ENCODE measurements at regions not wholly inside any gene's neighbourhood (a gene's known extent, or its start where the extent isn't known, plus 50 kb on each side); places are given as distances from the start of the nearest gene placed in this dataset.

DNA sequence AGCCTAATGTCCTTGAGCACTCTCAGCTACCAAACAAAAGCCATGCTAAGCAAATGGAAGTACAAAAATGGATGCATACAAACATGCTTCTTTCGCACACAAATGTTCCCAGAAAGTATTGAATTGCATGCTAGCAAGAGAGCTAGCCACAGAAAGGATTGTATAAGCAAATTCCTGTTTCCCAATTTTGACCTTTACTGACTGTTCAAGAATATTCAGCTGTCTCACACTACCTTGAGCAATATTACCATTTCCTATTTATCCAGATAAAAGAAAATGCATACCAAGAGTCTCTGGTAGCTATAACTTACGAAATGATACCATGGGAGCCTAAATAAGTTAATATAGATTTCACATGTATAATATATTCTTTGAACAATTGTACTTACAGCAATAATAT lies 264.6 kb downstream of the TMEM167A start:
- H3K4me3 Mint-ChIP-seq, result no peak overlapping the region
- no peak overlapping the region for H3K27ac Mint-ChIP-seq
- ATAC-seq (no peak), DNase-seq (no peak)
- no peaks in the 10 kb centered on the region for H3K4me1 Mint-ChIP-seq
- H3K9me3 Mint-ChIP-seq (ENCODE audit: low read depth), result no peaks in the 10 kb centered on the region
- H3K36me3 Mint-ChIP-seq, result no peaks in the 10 kb centered on the region
- CTCF ChIA-PET, result interaction anchor here (1.3 kb wide), 1 partner anchor 17 kb away, joined by 3 read pairs; no protein-coding TSS in a partner anchor
- peaks cover 6% of the 10 kb centered on the region for H3K27me3 Mint-ChIP-seq

DNA sequence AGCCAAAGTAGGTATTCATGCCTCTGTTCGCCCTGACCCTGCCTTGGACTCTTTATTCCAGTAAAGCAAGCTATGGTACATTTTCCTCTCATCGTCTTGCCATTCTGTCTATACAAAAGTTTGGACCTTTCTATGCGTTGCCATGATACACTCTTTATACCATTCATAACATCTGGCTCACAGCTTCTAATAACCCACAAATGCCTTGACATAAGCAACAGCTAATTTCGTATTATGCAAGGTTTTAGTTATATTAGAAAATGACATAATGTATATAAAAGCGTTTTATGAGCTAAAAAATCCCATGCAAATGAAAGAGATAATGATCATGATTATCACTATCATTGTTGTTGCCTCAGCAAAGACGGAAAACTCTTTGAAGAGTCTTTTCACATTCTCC lies 265.7 kb downstream of the TMEM167A start:
- H3K27ac Mint-ChIP-seq, result no peak overlapping the region
- ATAC-seq (no peak), DNase-seq (no peak)
- no peaks in the 10 kb centered on the region for H3K4me1 Mint-ChIP-seq
- H3K9me3 Mint-ChIP-seq (ENCODE audit: low read depth), result no peaks in the 10 kb centered on the region
- no peaks in the 10 kb centered on the region for H3K36me3 Mint-ChIP-seq
- CTCF ChIA-PET, result interaction anchor here (1.3 to 1.6 kb wide), 2 partner anchors 16 to 170 kb away, joined by 3 to 5 read pairs; no protein-coding TSS in a partner anchor
- H3K27me3 Mint-ChIP-seq, result peaks cover 6% of the 10 kb centered on the region
- no peak overlapping the region for H3K4me3 Mint-ChIP-seq

DNA sequence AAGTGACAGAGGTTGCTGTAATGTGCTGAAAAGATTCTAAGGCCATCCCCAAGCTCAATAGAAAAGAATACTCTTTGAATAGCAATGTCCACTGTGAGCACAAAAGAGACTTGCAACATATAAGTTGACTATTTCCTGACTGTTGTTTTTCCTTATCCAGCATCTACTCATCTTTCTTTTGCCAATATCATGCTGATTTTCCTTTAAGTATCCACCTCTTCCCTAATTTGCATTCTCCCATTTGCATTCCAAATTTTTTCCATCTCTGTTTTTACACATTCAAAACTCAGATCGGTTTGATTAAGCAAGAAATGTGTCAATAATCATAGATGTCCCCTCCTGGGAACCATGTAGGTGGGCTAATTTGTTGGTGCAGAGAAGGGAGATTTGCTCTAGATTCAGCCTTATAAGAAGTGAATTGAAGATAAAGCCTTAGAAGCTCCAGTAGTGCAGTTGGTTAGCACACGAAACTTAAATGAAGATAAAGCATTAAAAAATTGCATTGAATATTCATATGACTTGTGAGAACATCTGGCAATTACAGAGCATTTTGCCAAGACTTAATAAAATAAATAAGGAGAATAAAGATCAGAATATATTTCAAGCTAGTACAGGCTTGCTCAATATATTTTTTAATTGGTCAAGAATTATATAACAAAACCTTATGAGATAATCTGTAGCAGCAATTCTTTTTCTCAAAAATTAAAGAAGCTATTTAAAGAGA lies 267.6 kb downstream of the TMEM167A start:
- H3K36me3 Mint-ChIP-seq, result no peaks in the 10 kb centered on the region
- no peaks in the 10 kb centered on the region for H3K9me3 Mint-ChIP-seq (ENCODE audit: low read depth)
- no peak overlapping the region for H3K4me3 Mint-ChIP-seq
- H3K27ac Mint-ChIP-seq, result no peak overlapping the region
- no peaks in the 10 kb centered on the region for H3K4me1 Mint-ChIP-seq
- ATAC-seq, result no peak
- peaks cover 4% of the 10 kb centered on the region for H3K27me3 Mint-ChIP-seq
- CTCF ChIA-PET, result interaction anchor here (1.6 kb wide), 1 partner anchor 168 kb away, joined by 5 read pairs; no protein-coding TSS in a partner anchor
- no peak for DNase-seq

DNA sequence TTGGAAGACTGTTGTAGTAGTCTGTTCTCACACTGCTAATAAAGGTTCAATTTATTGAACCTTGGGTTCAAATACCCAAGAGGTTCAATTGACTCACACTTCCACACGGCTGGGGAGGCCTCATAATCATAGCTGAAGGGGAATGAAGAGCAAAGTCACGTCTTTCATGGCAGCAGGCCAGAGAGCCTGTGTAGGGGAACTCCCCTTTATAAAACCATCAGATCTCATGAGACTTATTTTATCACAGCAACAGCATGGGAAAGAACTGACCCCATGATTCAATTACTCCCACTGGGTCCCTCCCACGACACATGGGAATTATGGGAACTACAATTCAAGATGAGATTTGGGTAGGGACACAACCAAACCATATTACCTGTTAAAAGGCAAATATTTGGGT lies 268.2 kb downstream of the TMEM167A start:
- Mint-ChIP-seq H3K27ac (no peak overlapping the region), H3K27me3 (peaks cover 4% of the 10 kb centered on the region), H3K36me3 (no peaks in the 10 kb centered on the region), H3K9me3 (ENCODE audit: low read depth) (no peaks in the 10 kb centered on the region), H3K4me3 (no peak overlapping the region), H3K4me1 (no peaks in the 10 kb centered on the region)
- no peak for ATAC-seq
- CTCF ChIA-PET, result no interaction called here
- DNase-seq, result no peak

DNA sequence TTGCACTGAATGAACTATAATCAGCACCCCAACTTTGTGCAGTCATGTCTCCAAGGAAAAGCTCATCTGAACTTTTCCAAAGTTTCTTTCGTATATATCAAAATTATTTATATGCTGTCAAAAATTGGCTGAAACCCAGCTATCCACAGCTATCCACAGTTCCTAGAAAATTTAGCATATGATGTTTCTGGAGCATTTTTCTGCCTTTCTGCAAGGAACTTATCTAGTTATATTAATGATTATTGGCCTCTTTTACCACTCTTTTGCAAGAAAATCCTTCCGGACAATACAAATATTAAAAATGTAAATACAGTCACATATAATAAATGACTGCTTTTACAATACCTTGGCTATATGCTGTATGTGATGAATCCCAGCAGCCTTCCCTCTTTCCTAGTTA lies 270.2 kb downstream of the TMEM167A start:
- CTCF ChIA-PET, result no interaction called here
- Mint-ChIP-seq H3K27ac (no peak overlapping the region), H3K4me3 (no peak overlapping the region)

DNA sequence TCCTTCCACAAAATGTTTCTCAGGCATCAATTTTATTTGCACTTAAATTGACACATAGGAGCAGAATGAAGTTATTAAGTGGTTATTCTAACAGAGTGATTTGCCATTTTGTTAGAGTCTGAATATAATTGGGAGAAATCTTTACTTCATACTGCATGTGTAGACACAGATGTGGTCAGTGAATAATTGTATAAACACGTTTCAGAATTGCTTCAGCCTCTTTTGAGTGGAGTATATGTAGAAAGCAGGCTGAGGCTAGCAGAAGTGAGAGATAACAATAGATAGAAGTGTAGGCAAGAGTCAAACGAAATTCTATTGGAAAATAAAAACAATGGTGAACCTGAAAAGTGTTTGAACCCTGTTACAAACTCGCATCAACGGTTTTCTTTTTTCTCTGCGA lies 270.7 kb downstream of the TMEM167A start:
- no peak for ATAC-seq
- H3K36me3 Mint-ChIP-seq, result no peaks in the 10 kb centered on the region

More for the DNA sequence above, 270.2 kb downstream of the TMEM167A start:
- Mint-ChIP-seq H3K9me3 (ENCODE audit: low read depth) (no peaks in the 10 kb centered on the region), H3K27me3 (peaks cover 4% of the 10 kb centered on the region), H3K4me1 (no peaks in the 10 kb centered on the region), H3K36me3 (no peaks in the 10 kb centered on the region)
- DNase-seq, result no peak
- no peak for ATAC-seq

DNA sequence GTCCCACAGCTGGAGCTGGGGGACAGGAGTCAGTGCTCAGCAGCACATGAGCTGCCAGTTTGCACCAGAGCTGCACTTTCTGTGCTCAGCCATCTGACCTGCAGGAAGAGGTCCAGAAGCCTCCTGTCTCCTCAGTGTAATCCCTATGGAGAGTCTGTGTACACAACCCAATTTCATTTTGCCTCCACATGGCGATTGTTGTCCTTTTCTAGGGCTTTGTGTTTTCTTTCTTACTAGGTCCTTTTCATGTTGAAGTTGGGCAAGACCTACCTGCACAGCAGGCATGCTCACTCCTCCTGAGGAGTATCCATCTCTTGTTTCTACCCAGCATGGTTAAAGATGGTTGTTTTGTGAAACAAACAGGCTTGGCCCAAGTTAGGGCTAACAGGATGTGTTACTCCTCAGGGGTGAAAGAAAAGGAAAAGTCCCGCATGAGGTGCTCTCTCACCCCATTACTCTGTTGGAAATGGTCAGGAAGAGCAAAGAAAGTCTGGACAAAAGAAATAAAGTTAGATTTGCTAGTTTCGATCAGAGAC lies 273.0 kb downstream of the TMEM167A start:
- no peak for DNase-seq
- H3K9me3 Mint-ChIP-seq (ENCODE audit: low read depth), result no peaks in the 10 kb centered on the region
- H3K4me1 Mint-ChIP-seq, result peaks cover 2% of the 10 kb centered on the region
- H3K36me3 Mint-ChIP-seq, result no peaks in the 10 kb centered on the region
- no peak for ATAC-seq
- peaks cover 7% of the 10 kb centered on the region for H3K27me3 Mint-ChIP-seq
- CTCF ChIA-PET, result no interaction called here
- H3K4me3 Mint-ChIP-seq, result no peak overlapping the region
- no peak overlapping the region for H3K27ac Mint-ChIP-seq

More for the DNA sequence above, 270.7 kb downstream of the TMEM167A start:
- DNase-seq, result no peak
- Mint-ChIP-seq H3K4me1 (no peaks in the 10 kb centered on the region), H3K27me3 (peaks cover 4% of the 10 kb centered on the region), H3K27ac (no peak overlapping the region), H3K4me3 (no peak overlapping the region), H3K9me3 (ENCODE audit: low read depth) (no peaks in the 10 kb centered on the region)
- CTCF ChIA-PET, result no interaction called here

DNA sequence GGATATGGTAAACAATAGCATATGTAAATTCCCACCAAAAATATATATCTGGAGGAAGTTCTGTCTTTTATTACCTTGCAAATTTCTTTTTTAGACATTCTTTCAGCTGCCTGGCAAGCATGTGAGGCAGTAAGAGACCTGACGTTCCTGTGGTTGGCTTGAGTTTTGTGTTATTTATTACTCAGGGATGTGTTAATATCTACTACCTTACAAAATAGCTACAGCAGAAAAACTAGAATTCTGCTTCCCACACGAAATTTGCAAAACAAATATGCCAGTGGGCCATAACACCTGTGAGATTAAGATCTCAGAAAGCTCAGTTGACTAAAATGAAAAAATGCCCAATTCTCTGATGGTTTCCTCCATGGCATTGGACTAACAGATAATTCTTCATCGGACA lies 274.2 kb downstream of the TMEM167A start:
- CTCF ChIA-PET, result no interaction called here
- H3K9me3 Mint-ChIP-seq (ENCODE audit: low read depth), result no peaks in the 10 kb centered on the region

DNA sequence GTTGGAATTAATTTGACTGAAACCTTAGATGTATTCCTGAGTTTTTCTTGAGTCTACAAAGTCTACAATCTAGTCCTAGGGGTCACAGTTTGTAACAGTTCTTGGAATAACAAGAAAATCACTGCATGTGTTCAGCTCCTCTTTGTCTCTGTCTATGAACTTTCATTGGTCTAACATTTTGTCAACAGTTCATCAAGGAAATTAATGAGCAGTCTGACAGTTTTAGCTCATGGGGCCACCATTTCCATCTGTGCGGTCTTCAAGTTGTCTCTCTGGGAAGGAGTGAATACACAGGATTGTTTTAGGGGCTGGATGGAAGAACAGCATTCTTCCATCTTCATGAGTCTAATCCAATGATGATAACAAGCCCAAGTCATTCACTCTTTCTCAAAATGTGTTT lies 276.4 kb downstream of the TMEM167A start:
- H3K4me3 Mint-ChIP-seq, result no peak overlapping the region
- peaks cover 2% of the 10 kb centered on the region for H3K4me1 Mint-ChIP-seq
- ATAC-seq (no peak), DNase-seq (no peak)
- H3K36me3 Mint-ChIP-seq, result no peaks in the 10 kb centered on the region
- CTCF ChIA-PET, result no interaction called here
- no peaks in the 10 kb centered on the region for H3K9me3 Mint-ChIP-seq (ENCODE audit: low read depth)
- H3K27ac Mint-ChIP-seq, result no peak overlapping the region
- H3K27me3 Mint-ChIP-seq, result peaks cover 15% of the 10 kb centered on the region

More for the DNA sequence above, 274.2 kb downstream of the TMEM167A start:
- H3K36me3 Mint-ChIP-seq, result no peaks in the 10 kb centered on the region
- H3K4me3 Mint-ChIP-seq, result no peak overlapping the region
- ATAC-seq (no peak), DNase-seq (no peak)
- H3K27ac Mint-ChIP-seq, result no peak overlapping the region
- peaks cover 10% of the 10 kb centered on the region for H3K27me3 Mint-ChIP-seq
- peaks cover 2% of the 10 kb centered on the region for H3K4me1 Mint-ChIP-seq

DNA sequence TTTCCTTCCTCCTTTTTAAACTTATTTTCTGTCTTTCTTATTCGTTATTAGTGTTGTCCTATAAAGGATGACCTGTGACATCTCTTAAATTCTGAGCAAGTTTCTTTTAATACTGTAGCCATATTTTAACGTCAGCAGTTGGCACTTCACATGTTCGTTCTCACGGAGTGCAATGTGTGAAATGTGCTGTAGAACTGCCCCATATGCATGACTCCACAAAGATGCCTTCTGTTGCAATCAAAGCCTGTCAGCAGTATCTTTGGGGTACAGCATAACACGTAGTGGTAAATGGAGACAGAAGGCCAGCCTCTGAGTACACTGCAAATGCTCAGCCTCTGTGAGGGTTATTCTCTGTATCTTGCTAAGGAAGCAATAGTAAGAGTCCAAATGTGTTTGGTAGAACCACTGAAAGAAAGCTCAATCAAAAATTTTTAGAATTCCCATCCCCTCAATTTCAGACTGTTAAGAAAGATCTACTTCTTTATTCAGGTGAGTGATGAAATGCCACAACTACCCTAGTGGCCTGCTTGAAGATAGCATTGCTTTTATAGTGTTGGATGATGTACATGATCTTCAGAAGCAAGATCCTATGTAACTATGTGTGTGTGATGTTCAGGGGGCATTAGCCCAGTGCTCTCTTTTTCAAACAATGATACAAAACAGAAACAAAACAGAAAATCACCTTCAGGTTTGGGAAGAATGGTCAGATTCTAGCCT lies 277.7 kb downstream of the TMEM167A start:
- CTCF ChIA-PET, result interaction anchor here (0.6 kb wide), 1 partner anchor 158 kb away, joined by 3 read pairs; no protein-coding TSS in a partner anchor
- H3K4me3 Mint-ChIP-seq, result no peak overlapping the region
- H3K27me3 Mint-ChIP-seq, result peaks cover 17% of the 10 kb centered on the region
- no peaks in the 10 kb centered on the region for H3K36me3 Mint-ChIP-seq
- ATAC-seq, result no peak
- no peak for DNase-seq
- H3K4me1 Mint-ChIP-seq, result peaks cover 2% of the 10 kb centered on the region
- H3K9me3 Mint-ChIP-seq (ENCODE audit: low read depth), result no peaks in the 10 kb centered on the region
- no peak overlapping the region for H3K27ac Mint-ChIP-seq

DNA sequence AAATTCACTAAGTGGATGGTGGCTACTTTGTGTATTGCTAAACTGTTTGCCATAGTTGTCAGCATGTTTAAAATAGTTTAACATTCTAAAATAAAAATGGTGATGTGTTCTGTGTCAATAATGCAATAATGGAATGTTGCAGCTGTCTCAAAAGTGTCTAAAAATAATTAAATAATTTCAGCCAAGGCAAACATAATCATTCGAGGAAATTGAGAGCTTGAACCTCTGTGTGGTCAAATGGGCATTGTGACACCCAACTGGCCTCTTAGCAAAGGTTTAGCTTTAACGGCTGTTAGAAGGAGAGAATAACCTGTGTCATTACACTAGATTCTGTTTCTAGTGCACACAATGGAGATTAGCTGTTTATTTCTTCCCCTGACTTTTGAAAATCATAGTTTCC lies 278.5 kb downstream of the TMEM167A start:
- CTCF ChIA-PET, result no interaction called here

DNA sequence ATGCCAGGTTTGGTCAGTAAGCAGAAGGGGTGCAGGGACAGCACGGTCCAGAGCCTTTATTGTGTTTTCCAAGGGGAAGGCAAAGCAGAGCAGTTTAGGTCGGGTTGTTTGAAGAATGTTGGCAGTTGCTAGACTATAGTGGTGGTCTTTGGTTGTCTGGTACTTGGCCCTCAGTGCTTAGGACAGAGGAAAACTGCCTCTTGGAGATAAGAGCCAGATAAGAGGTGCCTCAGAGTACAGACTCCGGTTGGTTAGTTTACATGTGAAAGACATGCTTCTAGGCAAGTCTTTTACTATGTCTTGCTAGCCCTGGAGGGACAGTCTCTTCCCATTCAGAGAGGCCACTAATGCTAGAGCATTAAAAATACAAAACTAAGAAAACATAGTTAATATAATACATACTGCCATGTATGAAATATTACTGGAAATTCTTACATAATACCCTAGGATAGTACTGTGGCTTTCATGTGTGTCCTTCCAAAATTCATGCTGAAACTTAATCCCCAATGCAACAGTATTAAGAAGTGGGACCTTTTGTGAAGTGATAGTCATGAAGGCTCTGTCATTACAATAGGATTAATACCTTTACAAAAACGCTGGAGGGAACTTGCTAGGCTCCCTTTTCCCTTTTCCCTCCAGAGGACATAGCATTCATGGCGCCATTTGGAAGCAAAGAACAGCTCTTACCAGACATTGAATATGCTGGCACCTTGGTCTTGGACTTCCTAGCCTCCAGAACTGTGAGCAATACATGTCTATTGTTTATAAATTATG lies 280.4 kb downstream of the TMEM167A start:
- Mint-ChIP-seq H3K27me3 (peaks cover 22% of the 10 kb centered on the region), H3K36me3 (no peaks in the 10 kb centered on the region), H3K4me3 (no peak overlapping the region), H3K27ac (no peak overlapping the region), H3K4me1 (peaks cover 2% of the 10 kb centered on the region), H3K9me3 (ENCODE audit: low read depth) (no peaks in the 10 kb centered on the region)
- CTCF ChIA-PET, result interaction anchor here (1.6 kb wide), 1 partner anchor 445 kb away, joined by 4 read pairs; no protein-coding TSS in a partner anchor
- no peak for ATAC-seq
- no peak for DNase-seq

More for the DNA sequence above, 278.5 kb downstream of the TMEM167A start:
- no peak for DNase-seq
- peaks cover 22% of the 10 kb centered on the region for H3K27me3 Mint-ChIP-seq
- H3K27ac Mint-ChIP-seq, result no peak overlapping the region
- no peaks in the 10 kb centered on the region for H3K9me3 Mint-ChIP-seq (ENCODE audit: low read depth)
- H3K4me3 Mint-ChIP-seq, result no peak overlapping the region
- ATAC-seq, result no peak
- peaks cover 2% of the 10 kb centered on the region for H3K4me1 Mint-ChIP-seq
- no peaks in the 10 kb centered on the region for H3K36me3 Mint-ChIP-seq

DNA sequence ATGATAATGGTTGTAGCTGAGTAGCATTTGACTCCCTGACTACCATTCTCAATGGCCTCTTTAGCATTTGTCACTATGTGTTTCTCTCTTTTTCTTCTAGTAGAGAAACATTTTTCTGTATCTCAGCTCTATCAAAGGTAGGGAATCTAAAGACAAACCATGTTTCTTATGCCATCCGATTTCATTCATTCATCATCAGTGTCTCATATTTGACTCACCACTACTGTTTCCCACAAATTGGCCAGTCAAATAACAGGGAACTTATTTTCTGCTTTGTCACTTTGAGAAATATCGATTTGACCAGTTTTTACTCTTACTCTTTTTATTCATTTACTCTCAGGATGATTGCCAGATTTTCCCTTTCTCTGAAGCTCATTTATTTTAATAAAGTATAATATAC lies 282.3 kb downstream of the TMEM167A start:
- CTCF ChIA-PET, result interaction anchor here (1.2 to 2.0 kb wide), 3 partner anchors 17 to 446 kb away, joined by 3 to 7 read pairs (median 5); no protein-coding TSS in a partner anchor
- no peaks in the 10 kb centered on the region for H3K4me1 Mint-ChIP-seq
- no peaks in the 10 kb centered on the region for H3K36me3 Mint-ChIP-seq
- H3K27me3 Mint-ChIP-seq, result peaks cover 20% of the 10 kb centered on the region
- no peaks in the 10 kb centered on the region for H3K9me3 Mint-ChIP-seq (ENCODE audit: low read depth)
- DNase-seq (no peak), ATAC-seq (no peak)
- no peak overlapping the region for H3K27ac Mint-ChIP-seq
- no peak overlapping the region for H3K4me3 Mint-ChIP-seq

All from activated CD8-positive, alpha-beta memory T cell treated with anti-CD3 and anti-CD28 coated beads, Interleukin-2, amount 10 ng/mL, durations not matched to agents 7 days and 5 days (primary cell).